LHCN-M2 (cell line): ENCODE measurements at regions not wholly inside any gene's neighbourhood (a gene's known extent, or its start where the extent isn't known, plus 50 kb on each side); places are given as distances from the start of the nearest gene placed in this dataset.

Experiments
- DNase-seq: peaks from one replicate; pipeline ENCODE4 v3.0.0-alpha.2; 2012; ENCODE audit warnings: low read depth

DNA sequence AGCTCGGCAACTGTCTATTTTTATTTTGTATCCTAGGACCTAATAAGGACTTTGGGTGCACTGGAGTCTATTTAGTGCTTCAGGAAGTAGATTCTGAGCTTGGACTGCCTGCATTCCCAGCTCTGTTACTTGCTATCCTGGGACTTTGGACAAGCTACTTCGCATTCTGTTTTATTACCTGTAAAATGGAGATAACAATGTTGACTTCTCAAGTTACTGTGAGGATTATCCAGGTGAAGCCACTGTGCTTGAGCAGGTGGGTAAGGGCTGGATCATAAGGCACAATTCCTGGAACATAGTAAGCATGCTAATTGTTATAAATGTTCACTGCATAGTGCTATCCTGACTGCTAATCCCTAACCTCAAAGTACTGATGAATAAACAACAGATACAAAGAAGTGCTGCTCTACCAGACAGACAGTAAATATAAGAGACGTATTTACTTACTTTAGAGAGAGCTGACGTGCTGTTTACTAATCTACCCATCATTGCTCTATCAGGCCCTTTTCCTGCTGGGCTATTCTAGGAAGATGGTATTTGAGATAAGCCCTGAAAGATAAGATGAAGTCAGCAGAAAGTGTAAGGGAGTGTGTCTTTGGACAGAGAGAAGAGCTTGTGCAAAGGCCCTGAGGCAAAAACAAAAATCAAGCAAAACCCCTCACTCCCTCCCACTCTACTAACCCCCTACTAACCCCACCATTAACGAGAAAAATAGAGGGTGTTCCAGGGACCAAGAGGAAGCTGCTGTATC is 50.8 kb upstream of the FLT1 start:
- DNase-seq, result no peak
